Hippocampal formation (tissue), 2 donors: ENCODE measurements at regions not wholly inside any gene's neighbourhood (a gene's known extent, or its start where the extent isn't known, plus 50 kb on each side); places are given as distances from the start of the nearest gene placed in this dataset.
A peak's percentile ranks its signal among the peaks of the same experiment; 100 is the strongest.
"Not testable (repeated sequence)": the region's sequence is repeated elsewhere in the genome, so short reads cannot be mapped to it uniquely, and the experiment has no call there.

ENCODE experiments used
- DNase-seq, 2 donors: peaks; one replicate each; lab custom pipeline; 2025; lab: John Stamatoyannopoulos, UW

DNA sequence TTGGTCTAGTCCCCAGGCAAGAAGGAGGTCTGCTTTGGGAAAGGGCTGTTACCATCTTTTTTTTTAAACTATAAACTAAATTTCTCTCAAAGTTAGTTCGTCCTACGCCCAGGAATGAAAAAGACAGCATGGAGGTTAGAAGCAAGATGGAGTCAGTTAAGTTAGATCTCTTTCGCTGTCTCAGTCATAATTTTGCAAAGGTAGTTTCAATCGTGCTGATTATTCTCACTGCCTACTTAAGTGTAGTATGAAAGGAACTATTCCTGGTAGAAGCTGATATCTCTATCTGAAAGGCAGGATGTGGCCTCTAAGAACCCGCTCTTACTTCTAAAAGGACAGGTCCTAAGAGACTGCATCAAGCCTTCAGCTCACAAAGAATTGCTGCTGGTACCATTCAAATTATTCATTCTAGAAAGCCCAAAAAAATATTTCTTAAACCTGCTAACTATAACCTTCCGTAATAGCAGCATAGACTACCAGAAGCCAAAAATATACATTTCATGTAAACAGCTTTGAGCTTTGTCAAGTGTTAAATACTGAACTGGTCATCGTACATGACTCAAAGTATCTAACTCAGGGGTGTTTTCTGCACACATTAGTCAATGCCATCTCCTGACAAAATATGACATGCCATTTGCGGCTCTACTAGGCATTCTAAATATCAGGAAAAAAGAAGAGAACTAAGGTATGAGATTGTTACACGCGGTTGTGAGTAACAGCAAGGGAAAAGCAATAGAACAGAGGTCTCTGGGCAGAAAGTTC is 96.0 kb upstream of the CCDC80 start:
- DNase-seq, result no peak

DNA sequence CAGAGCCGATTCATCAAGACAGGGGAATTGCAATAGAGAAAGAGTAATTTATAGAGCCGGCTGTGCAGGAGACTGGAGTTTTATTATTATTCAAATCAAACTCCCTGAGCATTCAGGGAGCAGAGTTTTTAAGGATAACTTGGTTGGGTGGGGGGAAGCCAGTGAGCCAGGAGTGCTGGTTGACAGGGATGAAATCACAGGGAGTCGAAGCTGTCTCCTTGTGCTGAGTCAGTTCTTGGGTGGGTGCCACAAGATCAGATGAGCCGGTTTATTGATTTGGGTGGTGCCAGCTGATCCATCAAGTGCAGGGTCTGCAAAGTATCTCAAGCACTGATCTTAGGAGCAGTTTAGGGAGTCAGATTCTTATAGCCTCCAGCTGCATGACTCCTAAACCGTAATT is 95.4 kb upstream of the CCDC80 start:
- no peak for DNase-seq

GRCh38 chr3:112735926-112736325 is 95.0 kb upstream of the CCDC80 start:
- DNase-seq, result peak in 1 of 2 donors; percentile 27

DNA sequence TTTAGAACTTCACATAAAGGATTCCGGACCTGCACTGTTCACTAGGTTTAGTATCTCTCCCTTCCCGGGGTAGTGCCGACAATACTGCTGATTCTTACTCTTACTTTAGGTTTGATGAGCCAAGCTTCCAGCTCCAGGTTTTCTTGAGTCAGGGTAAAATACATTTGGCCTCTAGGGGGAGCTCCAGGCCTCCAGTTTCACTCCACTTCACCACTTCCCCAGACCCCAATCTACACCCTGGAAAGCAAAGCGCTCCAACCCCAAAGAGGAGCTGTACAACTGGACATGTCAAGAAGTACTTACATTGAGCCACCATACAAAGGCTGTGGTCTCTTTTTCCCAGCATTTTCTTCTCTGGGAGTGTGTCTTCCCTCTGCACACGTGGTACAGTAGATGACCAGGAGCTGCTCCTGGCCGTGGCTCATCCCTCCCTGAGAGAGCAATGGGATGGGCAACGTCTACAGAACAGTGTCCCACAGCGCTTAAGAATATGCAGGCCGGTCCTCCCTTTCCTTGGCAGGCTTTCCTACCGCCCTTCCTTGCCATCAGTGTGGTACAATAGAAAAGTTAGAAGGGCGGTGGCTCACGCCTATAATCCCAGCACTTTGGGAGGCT is 93.9 kb upstream of the CCDC80 start:
- DNase-seq, result peak; percentile 1 to 23

- DNase-seq, result no peak
Measured at GRCh38 chr3:112734171-112734570, 93.2 kb upstream of the CCDC80 start.

DNA sequence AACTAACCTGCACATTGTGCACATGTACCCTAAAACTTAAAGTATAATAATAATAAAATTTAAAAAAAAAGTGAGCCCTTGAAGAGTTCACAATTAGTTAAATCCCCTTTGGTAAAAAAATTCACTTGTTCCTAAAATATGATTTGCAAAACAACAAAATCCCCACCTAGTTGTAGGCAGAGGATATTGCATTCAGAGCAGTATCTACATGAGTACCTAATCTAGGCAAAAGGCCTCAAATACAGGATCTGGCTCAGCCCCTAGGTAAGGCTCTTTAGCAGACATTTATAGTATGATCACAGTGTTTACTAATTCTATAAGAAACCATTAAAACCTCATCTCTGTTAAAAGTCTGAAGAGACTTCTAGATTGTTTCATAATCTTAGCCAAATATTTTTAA is 89.3 kb upstream of the CCDC80 start:
- no peak for DNase-seq

DNA sequence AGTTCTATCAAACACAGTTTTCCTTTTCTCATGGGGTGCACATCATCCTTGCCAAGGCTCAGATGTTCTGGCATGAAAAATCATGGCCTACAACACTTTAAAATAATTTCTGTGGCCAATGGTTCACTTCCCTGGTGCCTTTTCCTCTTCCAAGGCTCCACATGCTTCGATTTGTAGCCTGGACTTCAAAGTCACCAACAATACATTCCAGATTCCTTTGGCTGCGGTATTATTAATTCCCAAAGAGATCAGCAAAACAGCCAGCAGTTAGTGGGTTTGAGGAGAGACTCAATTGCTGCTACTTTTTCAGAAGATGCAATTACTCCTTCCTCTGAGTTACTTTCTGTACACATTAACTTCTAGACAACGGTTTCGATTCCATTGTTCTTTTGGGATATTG is 80.3 kb upstream of the CCDC80 start:
- DNase-seq, result no peak

GRCh38 chr3:112718967-112719366 is 78.0 kb upstream of the CCDC80 start:
- DNase-seq, result no peak

DNA sequence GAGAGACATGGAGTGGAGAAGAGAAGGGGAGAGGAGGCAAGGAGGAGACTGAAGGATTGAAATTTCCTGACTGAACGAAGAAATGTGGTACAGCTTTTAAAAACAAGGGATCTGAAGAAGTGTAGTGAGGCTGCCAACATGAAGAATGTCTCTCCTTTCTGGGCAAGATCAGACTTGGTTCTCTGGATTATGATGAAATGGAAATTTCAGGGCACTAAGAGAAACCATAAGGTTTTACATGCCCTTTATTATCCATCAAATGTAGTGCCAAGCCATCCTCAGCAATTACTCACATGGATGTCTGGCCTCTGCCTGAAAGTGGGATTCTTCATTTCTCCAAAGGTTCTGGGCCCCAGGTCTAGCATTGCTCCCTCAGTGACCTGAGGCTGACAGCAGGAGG is 77.6 kb upstream of the CCDC80 start:
- no peak for DNase-seq

GRCh38 chr3:112709911-112710310 is 69.0 kb upstream of the CCDC80 start:
- no peak for DNase-seq

DNA sequence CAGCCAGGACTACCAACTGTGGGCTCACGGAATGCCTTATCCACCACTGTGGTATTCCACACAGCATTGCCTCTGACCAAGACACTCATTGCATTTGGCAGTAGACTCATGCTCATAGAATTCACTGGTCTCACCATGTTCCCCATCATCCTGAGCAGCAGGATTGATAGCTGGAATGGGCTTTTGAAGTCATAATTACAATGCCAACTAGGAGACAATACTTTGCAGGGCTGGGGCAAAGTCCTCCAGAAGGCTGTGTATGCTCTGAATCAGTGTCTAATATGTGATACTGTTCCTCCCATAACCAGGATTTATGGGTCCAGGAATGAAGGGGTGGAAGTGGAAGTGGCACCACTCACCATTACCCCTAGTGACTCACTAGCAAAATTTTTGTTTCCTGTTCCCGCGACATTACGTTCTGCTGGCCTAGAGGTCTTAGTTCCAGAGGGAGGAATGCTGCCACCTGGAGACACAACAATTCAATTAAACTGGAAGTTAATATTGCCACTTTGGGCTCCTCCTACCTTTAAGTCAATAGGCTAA is 58.6 kb upstream of the CCDC80 start:
- DNase-seq, result no peak

- not testable (repeated sequence) for DNase-seq
Measured at GRCh38 chr3:112698442-112698841, 57.5 kb upstream of the CCDC80 start.

- not testable (repeated sequence) for DNase-seq
Measured at GRCh38 chr3:112696244-112696643, 55.3 kb upstream of the CCDC80 start.

DNA sequence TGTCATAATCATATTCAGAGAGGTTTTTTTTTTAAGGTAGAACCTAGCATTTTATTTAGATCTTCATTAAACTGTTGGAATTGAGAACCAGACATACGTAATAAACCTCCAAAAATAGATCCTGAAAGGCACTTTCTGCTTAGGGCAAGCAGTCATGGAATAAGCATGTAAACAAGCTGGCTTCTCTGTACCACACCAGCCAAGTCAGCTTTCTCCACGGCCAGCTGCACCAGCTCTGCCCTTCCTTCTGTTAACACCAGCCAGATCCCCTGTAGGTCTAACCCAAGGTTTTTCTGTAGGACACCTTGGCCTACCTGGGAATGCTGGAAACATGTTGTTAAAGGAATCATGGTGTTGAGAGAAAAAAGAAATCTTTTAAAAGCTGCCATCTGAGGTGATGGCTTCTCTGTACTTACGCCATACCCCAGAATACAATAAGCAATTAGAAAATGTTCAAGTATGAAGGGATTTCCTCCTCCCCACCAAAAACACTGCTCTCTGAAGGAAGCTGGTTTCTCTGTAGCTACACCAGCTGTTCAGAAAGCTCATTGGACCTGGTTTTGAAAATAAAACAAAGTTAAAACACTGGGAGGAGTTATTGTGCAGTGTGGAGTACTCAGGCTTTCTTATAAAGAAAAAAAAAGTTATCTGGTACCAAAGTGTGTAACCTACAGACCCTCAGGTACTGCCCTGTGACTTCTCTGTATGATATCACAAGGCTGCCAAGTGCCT is 54.6 kb upstream of the CCDC80 start:
- not testable (repeated sequence) for DNase-seq

DNA sequence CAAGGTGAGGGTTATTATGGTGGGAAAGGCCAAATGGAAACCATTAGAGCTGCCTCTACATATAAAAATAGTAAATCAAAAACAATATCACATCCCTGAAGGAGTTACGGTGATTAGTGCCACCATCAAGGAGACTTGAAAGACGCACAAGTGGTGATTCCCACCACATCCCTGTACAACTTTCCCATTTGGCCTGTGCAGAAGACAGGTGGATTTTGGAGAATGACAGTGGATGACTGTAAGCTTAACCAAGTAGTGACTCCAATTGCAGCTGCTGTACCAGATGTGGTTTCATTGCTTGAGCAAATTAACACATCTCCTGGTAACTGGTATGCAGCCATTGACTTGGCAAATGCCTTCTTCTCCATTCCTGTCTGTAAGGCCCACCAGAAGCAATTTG is 54.0 kb upstream of the CCDC80 start:
- DNase-seq, result not testable (repeated sequence)

GRCh38 chr3:112693186-112693585 is 52.2 kb upstream of the CCDC80 start:
- no peak for DNase-seq
